ENCODE measurements at regions not wholly inside any gene's neighbourhood (a gene's known extent, or its start where the extent isn't known, plus 50 kb on each side); places are given as distances from the start of the nearest gene placed in this dataset.

- DNase-seq (ENCODE audit: low read depth in 4 of 4, low spot score in 1 of 4) = no peak
These were observed 1094.7 kb upstream of the KLHL29 start for GRCh38 chr2:22290302-22290701.

- no peak for DNase-seq (ENCODE audit: low read depth in 4 of 4, low spot score in 1 of 4)
These were observed 1094.0 kb upstream of the KLHL29 start for GRCh38 chr2:22290909-22291473.

- no peak for DNase-seq (ENCODE audit: low read depth in 4 of 4, low spot score in 1 of 4)
These were observed 1083.8 kb upstream of the KLHL29 start for GRCh38 chr2:22301228-22301627.

- no peak for DNase-seq (ENCODE audit: low read depth in 4 of 4, low spot score in 1 of 4)
These were observed 1058.7 kb upstream of the KLHL29 start for GRCh38 chr2:22326250-22326649.

GRCh38 chr2:22329211-22330154 is 1055.5 kb upstream of the KLHL29 start:
- no peak for DNase-seq (ENCODE audit: low read depth in 4 of 4, low spot score in 1 of 4)

- DNase-seq (ENCODE audit: low read depth in 4 of 4, low spot score in 1 of 4) = no peak
These were observed 1048.6 kb upstream of the KLHL29 start for GRCh38 chr2:22336414-22336813.

- no peak for DNase-seq (ENCODE audit: low read depth in 4 of 4, low spot score in 1 of 4)
These were observed 1044.3 kb upstream of the KLHL29 start for GRCh38 chr2:22340716-22341115.

- no peak for DNase-seq (ENCODE audit: low read depth in 4 of 4, low spot score in 1 of 4)
These were observed 1037.7 kb upstream of the KLHL29 start for GRCh38 chr2:22347306-22347705.

- no peak for DNase-seq (ENCODE audit: low read depth in 4 of 4, low spot score in 1 of 4)
These were observed 1034.4 kb upstream of the KLHL29 start for GRCh38 chr2:22350621-22351020.

- DNase-seq (ENCODE audit: low read depth in 4 of 4, low spot score in 1 of 4) = peak in 3 of 4 experiments; percentile 3 to 10 (median 8)
These were observed 1029.1 kb upstream of the KLHL29 start for GRCh38 chr2:22355816-22356433.

- no peak for DNase-seq (ENCODE audit: low read depth in 4 of 4, low spot score in 1 of 4)
These were observed 1025.8 kb upstream of the KLHL29 start for GRCh38 chr2:22359071-22359672.

GRCh38 chr2:22360735-22361374 is 1024.1 kb upstream of the KLHL29 start:
- DNase-seq (ENCODE audit: low read depth in 4 of 4, low spot score in 1 of 4) = no peak

- no peak for DNase-seq (ENCODE audit: low read depth in 4 of 4, low spot score in 1 of 4)
These were observed 1023.4 kb upstream of the KLHL29 start for GRCh38 chr2:22361571-22361970.

- no peak for DNase-seq (ENCODE audit: low read depth in 4 of 4, low spot score in 1 of 4)
These were observed 1009.9 kb upstream of the KLHL29 start for GRCh38 chr2:22375096-22375495.

- no peak for DNase-seq (ENCODE audit: low read depth in 4 of 4, low spot score in 1 of 4)
These were observed 1007.7 kb upstream of the KLHL29 start for GRCh38 chr2:22377268-22377667.

- no peak for DNase-seq (ENCODE audit: low read depth in 4 of 4, low spot score in 1 of 4)
These were observed 1002.4 kb upstream of the KLHL29 start for GRCh38 chr2:22382479-22383169.

GRCh38 chr2:22397847-22398246 is 987.1 kb upstream of the KLHL29 start:
- DNase-seq (ENCODE audit: low read depth in 4 of 4, low spot score in 1 of 4) = no peak

- no peak for DNase-seq (ENCODE audit: low read depth in 4 of 4, low spot score in 1 of 4)
These were observed 981.2 kb upstream of the KLHL29 start for GRCh38 chr2:22403748-22404147.

GRCh38 chr2:22406625-22407024 is 978.4 kb upstream of the KLHL29 start:
- no peak for DNase-seq (ENCODE audit: low read depth in 4 of 4, low spot score in 1 of 4)

- no peak for DNase-seq (ENCODE audit: low read depth in 4 of 4, low spot score in 1 of 4)
These were observed 964.9 kb upstream of the KLHL29 start for GRCh38 chr2:22420076-22420475.

GRCh38 chr2:22442051-22442450 is 942.9 kb upstream of the KLHL29 start:
- no peak for DNase-seq (ENCODE audit: low read depth in 4 of 4, low spot score in 1 of 4)
